HG03378 (cell line): ENCODE measurements at regions not wholly inside any gene's neighbourhood (a gene's known extent, or its start where the extent isn't known, plus 50 kb on each side); places are given as distances from the start of the nearest gene placed in this dataset.

Source experiments
- ATAC-seq: cut with Tn5 transposase; IDR thresholded peaks from one replicate; pipeline ENCODE4 v1.9.1; 2021; ENCODE audit warnings: mild to moderate bottlenecking, moderate library complexity; ENCODE audit not compliant: unreplicated experiment

DNA sequence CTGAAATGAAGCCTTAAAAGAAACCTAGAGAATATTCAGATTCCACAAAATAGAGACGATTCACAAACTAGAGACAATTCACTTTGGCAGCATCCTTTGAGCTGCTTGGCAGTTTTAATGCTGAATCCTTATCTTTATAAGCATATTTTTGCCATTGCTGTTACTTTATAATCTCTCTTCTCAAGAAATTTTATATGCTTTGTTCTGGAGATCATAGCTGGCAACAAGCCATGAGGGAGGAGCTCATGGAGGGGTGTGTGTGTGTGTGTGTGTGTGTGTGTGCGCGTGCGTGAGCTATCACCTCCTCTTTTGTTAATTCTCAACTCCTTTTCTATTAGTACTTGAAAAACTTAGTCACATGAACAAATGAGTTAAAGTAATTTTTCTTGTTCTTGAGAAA is 495.0 kb upstream of the RGMA start:
- no peak for ATAC-seq

DNA sequence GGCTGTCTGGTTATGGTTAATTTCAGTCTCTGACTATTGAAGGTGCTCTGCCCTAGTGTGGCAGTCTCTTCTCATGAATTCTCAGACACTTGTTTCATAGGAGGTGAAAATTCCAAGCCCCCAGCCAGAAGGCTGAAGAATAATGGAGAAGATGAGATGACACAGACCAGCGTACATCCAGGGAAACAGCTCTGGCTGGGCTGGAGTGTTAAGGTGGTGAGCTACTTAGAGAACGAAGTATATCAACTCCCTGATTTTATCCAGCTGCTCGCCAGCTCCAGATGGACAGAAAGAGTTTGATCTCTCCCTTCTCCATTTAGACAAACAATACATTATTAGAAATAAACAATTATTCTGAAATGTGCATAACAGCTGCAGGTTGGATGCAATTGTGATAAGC is 494.5 kb upstream of the RGMA start:
- no peak for ATAC-seq

DNA sequence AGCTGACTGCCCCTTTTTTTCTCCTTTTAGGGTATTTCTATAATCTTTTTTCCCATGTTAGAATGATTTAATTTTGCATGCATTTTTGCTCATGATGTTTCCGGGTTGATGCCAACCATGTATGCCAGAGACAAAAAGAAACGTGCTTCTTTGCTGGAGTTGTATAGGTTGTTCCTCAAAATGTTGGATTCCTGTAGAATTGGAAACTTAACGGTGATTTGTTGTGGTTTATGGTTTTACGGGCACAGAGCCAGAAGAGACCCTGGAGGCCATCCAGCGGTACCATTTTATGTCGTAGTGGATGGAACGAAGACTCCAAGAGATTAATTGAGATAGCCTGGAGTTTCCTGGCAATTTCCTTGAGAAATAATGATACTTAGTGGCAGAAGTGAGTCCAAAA is 481.5 kb upstream of the RGMA start:
- ATAC-seq = no peak

DNA sequence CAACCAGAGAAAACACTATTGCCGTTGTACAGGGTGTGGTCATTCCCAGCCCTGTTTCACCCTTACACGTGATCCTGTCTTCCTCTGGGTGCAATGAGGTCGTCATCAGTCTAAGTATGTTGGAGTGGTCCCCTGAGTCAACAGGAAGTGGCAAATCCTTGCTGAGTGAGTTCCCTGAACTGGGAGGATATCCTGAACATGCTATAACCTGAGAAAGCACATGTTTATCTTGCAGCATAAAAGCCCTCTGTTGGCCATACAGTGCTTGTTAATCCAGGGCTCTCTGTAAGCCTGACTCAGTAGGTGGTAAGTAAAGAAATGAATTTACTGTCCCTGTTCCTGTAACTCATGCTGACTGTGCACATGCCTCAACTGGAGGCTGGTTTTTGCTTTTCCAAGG is 477.8 kb upstream of the RGMA start:
- no peak for ATAC-seq

DNA sequence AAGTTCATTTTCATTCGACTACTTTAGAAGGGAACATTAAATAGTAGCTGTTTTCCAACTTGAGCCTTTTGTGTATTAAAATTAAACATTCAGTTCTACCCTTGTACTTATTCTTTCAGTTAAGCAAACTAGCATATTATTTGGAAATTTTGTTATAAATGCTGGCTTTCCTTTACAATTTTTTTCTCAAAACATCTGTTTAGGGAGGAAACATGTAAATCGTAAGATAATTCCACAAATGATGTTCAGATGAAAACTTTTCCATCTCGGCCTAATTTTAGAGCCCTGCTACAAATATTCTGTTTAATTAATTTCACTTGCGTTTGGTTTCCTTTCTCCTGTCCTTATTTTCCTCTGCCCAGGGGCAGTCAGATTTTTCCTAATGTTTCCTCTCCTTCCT is 476.2 kb upstream of the RGMA start:
- ATAC-seq = no peak

DNA sequence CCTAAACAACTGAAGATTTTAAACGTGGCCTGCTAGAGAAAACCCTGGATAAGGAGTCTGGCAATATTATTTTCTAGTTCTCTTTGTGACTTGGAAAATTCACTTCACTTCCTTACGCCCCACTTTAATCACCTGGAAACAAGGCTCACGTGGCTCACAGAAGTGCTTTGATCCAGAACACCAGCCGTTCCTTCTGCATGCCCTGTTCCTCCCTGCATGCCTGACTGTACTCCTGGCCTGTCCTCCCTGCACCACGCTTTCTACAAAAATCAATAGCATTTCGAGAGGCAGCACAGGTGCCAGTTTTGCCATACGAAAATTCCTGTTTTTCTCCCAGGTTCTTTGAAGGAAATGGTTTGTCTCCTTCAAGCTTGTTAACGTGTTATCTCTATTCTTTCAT is 474.2 kb upstream of the RGMA start:
- ATAC-seq = no peak

DNA sequence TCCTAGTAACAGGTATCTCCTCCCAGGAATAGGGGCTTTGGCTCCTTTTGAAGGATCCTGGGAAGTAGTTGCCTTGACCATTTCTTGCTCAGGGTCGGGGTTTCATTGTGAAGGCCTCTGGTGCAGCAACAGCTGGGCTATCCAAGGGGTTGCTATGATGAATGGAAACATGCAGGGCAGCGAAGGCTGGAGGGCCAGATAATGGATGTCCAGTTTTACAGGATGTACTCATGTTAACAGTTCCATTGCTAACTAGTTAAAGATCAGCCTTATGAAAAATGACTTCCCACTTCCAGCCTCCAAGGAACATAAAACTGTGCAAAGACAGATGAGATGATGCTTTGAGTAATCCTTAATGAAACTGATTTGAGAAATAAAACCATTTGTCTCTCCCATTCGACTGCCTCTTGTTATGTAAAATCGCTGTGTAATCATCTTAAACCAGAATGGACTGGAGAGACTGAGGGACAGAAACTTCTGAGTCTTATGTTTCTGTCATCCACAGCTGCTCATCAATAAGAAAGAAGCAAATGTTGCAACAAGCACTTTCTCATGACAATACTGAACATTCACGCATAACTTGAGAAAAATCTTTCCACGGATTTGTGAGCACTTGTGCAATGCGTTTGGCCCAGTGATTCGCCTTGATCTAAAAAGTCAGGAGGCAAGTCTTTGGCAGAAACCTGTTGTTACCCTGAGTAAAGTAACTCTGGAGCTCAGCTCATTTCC is 473.5 kb upstream of the RGMA start:
- ATAC-seq = no peak

DNA sequence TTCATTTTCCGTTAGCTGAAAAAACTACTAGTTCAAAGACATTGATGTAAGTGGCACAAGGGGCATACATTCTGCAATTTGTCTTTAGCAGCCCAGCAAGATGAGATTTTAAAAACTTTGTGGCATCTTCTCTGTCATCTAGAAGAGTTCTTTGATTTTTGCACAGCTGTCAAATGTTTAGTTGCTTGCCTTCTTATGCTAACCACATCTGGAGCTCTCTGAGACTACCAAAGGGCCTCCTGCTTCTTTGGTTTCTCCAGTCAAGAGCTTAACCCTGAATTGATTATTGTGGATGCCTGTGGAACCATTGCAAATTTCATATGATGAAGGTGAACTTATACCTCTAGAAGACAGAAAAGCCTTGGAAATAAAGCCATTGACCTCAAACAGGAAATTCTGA is 468.7 kb upstream of the RGMA start:
- no peak for ATAC-seq

DNA sequence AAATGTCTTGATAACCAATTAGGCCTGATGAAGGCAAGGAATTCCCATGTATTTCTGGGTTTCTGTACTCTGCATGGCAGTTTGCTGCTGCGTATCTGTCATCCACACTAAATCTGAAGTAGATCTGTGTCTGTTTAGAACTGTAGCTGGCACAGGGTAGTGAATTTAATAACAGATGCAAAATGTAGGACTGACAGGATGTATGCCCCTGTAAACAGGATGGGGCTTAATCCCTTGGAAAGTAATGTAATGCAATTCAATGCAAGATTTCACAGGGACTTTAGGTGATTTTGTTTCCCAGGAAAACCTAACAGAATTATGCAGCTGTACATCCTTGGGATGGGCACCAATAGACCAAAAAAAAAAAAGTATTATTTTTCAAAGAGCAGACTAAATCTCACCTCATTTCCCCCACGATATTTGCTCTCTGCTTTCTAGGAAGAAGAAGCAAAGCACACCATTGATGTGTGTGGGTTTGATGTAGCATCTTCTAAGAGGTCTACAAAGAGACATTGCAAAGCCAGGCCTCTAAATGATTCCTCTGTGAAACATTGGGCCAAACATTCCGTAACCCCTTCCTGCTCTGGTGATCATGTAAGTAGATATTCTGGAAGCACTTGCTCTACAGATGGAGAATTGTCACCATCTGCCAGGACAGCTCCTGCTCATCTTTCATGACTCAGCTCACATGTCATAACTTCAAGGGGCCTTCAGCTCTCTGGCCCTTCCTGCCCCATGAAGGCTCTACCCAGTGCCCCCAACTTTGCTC is 464.3 kb upstream of the RGMA start:
- no peak for ATAC-seq

DNA sequence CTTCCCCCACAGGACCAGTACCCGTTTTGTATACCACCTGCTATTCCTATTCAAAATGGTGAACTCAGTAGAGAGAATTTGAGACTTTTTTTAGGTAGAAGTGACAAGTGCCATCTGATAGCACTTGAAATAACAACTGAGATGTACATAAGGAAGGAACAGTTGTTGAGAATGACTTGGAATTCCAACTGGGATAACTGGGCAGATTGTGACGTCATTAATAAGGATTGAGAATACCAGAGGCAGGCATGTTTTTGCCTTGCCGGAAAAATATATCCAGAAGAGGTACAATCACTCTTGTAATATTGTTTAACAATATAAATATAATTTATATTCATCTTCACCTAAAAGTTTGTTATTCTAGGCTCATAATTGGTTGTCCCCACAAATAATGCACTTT is 454.1 kb upstream of the RGMA start:
- ATAC-seq = no peak

DNA sequence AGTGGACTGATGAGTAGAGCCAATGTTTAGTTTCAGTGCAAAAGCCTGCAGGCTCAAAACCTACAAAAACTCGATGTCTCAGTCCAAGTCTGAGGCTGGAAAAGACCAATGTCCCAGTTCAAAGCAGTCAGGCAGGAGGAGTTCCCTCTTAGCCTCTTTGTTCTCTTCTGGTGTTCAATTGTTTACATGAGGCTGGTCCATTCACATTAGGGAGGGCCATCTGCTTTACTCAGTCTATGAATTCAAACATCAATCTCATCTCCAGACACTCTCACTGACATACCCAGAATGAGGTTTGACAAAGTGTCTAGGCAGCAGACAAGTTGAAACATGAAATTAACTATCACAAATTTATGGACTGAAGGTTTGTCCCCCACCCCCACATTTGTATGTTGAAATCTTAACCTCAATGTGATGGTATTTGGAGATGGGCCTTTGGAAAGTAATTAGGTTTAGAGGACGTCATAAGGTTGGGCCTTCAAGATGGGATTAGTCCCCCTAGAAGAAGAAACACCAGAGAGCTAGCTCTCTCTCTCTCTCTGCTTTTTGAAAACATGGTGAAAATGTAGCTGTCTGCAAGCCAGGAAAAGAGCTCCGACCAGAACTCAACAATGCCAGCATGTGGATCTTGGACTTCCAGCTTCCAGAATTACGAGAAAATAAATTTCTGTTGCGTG is 438.5 kb upstream of the RGMA start:
- no peak for ATAC-seq

DNA sequence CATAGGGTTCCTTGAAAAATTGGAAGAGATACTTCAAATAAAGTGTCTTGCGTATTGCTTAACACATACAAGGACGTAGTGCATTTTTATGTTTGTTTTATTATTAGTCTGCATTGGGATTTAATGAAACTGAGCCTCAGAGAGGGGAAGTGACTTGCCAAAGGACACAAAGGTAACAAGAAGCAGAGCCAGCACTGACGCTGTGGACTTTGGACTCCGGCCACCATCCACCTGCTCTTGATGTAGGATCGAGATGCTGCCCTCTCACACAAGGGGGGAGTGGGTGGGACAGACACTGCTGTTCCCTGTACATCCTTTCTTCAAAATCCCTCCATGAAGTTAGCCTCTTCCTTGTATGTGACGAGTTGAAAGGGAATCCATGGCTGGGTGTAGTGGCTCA is 435.4 kb upstream of the RGMA start:
- no peak for ATAC-seq

DNA sequence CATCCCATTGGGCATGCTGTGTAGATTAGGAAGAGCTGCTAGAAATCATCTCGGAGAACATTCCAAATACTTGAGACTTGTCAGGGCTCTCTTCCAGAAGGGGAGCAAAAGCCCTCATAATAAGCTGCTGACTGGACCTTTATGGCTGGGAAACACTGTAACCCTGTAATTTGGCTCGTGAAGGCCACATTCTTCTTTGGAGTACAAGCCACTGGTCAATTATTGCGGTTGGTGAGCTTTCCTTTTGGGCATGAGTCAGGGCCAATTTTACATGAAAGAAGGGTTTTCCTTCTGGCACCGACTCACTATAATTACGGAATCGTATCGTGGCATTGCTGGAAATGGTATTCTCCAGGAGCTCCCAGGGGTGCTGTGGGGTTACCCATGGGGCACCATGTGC is 434.5 kb upstream of the RGMA start:
- ATAC-seq = no peak

DNA sequence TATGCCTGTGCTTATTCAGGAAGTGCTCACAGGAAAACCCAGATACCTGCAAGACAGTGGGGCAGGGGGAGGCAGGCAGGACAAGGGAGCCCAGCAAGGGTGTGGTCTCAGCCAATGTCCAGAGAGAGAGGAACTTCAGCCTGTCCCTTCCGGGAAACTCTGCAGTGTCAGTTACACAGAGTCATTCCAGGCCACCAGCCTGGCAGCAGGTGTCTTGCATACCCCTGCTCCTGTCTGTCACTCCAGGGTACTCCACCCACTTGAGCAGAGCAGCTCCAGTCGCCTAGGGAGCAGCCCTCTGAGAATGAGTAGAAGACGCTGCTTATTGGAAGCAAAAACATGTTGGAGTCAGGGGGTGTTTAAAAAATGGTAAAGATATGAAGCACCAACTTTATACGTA is 431.2 kb upstream of the RGMA start:
- no peak for ATAC-seq

DNA sequence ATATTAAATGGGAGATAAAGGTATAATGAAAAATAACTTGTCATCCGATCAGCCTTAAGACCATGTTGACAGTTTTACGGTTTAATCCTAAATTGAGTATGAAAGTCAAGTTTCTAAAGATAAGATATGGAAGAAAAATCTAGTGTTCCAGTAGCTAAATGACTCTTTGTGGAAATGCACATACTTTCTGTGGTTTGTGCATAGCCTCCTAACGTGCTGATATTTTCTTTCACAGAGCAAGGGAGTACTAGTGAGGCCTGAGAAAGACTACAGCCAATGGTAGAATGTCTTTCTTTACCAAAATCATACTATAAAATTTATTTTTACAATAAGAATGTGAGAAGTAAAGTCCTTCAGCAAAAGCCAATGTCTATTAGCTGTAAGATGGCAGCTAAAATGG is 430.6 kb upstream of the RGMA start:
- ATAC-seq = no peak

DNA sequence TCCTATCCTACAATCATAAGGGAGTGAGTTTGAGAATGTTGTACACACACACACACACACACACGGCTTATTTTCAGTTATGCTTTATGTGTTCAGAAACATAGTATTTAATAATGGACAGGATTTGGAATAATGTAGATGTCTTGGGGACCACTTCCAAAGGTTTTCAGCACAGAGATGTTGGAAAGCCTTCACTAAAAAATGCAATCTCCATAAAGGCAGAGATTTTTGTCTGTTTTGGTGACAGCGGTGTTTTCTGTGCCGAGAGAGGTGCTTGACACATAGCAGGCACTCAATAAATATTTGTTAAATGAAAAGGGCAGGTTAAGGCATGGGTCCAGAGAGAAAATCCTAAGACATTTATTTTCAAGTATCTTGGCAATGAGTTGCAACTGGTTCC is 428.2 kb upstream of the RGMA start:
- no peak for ATAC-seq

DNA sequence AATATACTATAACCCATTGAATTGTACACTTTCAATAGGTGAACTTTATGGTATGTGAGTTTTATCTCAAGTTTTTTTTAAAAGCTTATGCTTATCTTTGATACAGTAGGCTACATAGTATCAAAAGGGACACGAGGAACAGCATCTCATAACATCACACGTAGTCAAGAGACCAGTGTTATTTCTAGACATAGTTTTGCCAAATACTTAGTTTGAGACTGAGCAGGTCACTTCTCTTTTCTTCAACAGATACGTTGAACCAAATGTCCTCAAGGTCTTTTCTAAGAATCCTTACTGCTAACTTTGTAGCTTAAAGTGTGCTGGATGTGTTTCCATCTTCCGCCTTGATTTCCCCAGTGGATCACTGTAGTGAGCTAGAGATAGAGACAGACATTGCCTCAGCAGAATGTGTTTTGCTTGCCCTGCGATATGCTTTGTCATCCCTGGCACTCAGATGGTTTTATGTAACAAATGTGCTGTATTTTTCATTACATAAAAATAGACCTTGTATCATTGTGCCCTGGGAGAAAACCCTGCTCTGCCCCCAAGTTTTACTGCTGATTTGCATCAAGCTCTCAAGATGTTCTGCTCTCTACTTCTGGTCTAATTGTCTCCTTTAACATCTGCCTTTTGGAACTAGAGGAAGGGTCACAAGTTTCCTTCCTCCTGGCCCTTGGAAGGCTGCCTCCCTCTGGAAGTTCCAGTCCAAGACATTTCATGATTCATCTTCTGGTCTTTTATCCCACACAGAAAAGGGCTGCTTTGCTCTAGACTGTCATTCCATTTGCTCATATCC is 426.4 kb upstream of the RGMA start:
- no peak for ATAC-seq

DNA sequence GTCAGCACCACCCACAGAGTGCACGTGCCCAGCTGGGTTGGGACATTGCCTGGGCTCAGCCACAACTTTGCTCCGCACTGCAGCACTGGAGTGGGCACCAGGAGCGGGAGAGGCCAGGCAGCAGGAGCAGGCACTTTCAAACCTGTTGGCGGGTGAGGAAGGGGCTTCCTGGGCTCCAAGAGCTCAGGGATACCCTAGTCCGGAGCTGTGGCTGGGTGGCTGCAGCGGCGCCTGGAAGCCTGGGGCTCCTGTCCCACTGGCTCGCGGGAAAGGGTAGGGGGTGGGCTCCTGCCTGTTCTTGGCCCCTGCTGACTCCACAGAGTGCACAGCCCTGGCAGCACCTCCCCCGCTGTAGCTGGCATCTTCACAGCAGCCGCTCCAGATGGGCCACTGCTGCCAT is 417.6 kb upstream of the RGMA start:
- no peak for ATAC-seq

DNA sequence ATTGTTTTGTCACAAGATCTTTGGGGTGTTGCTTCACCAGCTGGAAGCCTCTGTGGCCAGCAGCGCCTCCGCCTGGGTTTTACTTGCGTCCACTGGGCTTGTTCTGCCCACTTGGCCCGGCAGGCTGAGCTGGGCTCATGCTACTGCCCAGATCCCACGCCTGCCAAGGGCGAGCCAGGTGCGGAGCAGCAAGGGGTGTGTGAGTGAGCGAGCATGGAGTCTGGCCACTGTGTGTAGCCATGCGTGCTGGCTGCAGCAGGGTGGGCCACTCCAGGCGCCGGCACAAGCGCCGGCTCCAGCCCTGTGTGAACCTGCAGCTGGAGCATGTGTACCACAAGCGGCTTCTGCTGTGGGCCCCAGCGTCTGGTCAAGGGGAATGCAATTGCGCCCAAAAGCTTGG is 416.5 kb upstream of the RGMA start:
- no peak for ATAC-seq

DNA sequence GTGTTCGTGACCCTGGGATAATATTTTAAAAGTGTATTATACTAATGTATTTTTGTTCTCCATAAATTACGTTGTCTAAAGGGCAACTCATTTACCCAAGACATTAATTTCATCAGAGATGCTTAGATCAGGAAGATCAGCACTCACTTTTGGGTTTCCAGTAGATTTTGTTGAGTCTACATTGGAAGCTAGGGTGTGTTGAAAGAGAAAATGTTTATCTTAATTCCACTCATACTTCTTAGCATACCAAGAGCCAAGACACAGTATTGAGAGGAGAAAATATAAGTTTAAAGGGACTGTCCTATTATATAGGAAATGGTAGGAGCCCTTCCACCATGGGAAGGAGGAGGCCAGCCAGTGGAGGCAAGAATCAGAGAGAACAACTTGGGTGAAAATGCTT is 412.9 kb upstream of the RGMA start:
- ATAC-seq = no peak

DNA sequence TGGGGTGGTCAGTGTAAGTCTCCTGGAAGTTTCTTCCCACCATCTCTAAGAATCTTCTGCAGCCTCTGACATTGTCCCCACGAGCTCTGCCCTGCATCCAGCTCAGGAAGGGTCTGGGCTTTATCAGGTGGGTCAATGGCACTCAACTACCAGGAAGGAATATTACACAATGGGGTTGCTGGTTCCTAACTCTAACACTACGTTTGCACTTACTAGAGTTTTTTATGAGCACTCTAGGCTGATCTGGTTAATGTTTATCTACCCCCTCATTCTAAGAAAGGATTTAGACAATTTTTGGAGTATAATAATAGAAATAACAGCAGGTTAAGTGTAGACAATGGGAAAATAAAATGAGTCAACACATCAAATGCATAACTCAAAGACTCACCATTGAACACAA is 411.1 kb upstream of the RGMA start:
- ATAC-seq = no peak
